ENCODE measurements at regions not wholly inside any gene's neighbourhood (a gene's known extent, or its start where the extent isn't known, plus 50 kb on each side); places are given as distances from the start of the nearest gene placed in this dataset.

DNA sequence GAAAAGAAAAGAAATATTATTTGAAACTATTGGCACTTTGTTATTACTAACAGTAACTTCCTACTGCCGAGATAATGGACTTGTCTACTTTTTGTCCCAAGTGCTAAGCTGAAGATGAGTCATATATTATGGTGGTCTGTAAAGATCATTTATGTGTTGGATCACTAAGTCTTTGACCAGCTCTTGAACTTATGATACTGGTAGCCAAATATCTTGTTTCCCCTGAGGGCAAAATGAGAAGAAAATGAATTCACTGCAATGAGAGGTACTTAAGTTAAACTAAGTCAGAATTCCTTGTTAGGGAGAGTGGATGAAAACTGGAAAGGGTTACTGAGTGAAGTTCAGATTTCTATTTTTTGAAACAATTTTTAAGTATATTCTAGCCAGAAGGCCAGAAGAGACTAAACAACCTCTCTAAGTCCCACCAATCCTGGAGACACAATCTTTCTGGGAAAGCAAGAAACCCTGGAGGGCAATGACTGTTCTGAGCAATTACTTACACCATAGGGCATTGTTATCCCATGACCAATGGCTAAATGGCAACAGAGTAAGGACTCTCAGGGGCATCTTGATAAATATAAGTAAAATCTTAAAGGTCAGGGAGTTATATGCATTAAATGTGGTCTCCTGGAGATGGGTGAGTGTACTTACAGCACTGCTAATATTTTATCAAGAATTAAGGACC, 287.7 kb downstream of the STIM2 start:
- Histone ChIP-seq H3K79me2 (ENCODE audit: low read length) (no peaks in the 10 kb centered on the region), H3K4me1 (ENCODE audit: low read length) (no peaks in the 10 kb centered on the region), H3K9me2 (replicated peaks; ENCODE audit: insufficient read depth, low read length) (no peaks in the 10 kb centered on the region), H3K27me3 (ENCODE audit: low read length) (no peaks in the 10 kb centered on the region), H4K20me1 (ENCODE audit: insufficient read depth, low read depth, low read length) (no peaks in the 10 kb centered on the region), H3K9ac (ENCODE audit: low read length) (no peak overlapping the region), H3K9me3 (ENCODE audit: low read length) (no peaks in the 10 kb centered on the region), H2AFZ (ENCODE audit: low read length) (no peak overlapping the region), H3K27ac (ENCODE audit: low read length) (no peak overlapping the region), H3K4me2 (ENCODE audit: low read depth, low read length, poor library complexity, severe bottlenecking) (no peak overlapping the region), H3K4me3 (ENCODE audit: low read length) (no peak overlapping the region), H3K36me3 (ENCODE audit: insufficient read depth, low read length) (no peaks in the 10 kb centered on the region)
- DNase-seq: no peak

DNA sequence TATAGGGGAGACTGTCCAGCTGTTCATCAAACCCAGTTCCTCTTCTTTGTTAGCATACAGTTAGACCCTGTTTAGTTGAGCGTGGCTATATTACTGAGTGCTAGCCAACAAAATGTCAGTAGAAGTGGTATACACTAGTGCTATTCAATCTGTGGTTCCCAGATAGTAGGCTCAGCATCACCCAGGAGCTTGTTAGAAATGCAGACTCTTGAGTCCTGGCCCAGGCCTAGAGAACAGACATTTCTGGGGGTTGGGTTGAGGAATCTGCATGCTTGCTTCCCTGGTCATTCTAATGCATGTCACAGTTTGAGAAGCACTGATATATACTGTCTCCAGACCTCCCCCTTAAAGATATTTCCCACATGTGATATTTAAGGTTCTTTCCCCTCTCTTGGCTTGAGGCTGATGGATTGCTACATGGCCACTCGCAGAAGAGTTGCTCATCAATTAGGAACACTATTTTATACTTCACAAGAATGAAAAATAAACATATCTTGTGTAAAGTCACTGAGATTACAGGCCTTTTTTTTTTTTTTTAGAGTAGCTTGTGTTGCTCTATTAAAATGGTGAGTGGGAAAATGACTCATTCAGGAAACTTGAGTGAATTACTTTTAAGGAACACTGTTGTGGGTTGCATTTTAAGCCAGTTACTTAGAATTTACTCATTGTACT, 289.0 kb downstream of the STIM2 start:
- Histone ChIP-seq H3K9me2 (replicated peaks; ENCODE audit: insufficient read depth, low read length) (no peaks in the 10 kb centered on the region), H3K4me1 (ENCODE audit: low read length) (no peaks in the 10 kb centered on the region), H3K9me3 (ENCODE audit: low read length) (no peaks in the 10 kb centered on the region), H4K20me1 (ENCODE audit: insufficient read depth, low read depth, low read length) (no peaks in the 10 kb centered on the region), H2AFZ (ENCODE audit: low read length) (no peak overlapping the region), H3K4me2 (ENCODE audit: low read depth, low read length, poor library complexity, severe bottlenecking) (no peak overlapping the region), H3K4me3 (ENCODE audit: low read length) (no peak overlapping the region), H3K9ac (ENCODE audit: low read length) (no peak overlapping the region), H3K27ac (ENCODE audit: low read length) (no peak overlapping the region), H3K79me2 (ENCODE audit: low read length) (no peaks in the 10 kb centered on the region), H3K27me3 (ENCODE audit: low read length) (no peaks in the 10 kb centered on the region), H3K36me3 (ENCODE audit: insufficient read depth, low read length) (no peaks in the 10 kb centered on the region)
- DNase-seq: no peak

DNA sequence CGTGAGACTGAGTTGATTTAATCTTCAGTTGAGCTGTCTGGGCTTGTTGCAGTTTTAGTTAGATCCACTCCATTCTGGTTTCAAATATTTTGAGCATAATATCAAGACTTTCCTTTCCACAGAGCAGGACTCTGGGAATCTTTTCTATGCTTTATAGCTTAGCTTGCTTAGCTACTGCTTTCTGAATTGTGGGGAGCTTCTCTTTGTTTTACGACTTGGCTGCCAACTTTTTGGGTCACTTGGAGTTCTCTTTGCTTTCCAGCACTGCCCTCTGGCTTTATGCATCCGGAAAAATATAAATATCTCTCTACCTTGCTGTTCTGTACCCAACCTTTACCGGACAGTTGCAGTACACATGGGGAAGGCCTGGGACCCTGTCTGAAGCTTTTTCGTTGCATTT, 292.1 kb downstream of the STIM2 start:
- Histone ChIP-seq H4K20me1 (ENCODE audit: insufficient read depth, low read depth, low read length) (no peaks in the 10 kb centered on the region), H3K9ac (ENCODE audit: low read length) (no peak overlapping the region), H3K27me3 (ENCODE audit: low read length) (no peaks in the 10 kb centered on the region), H3K79me2 (ENCODE audit: low read length) (no peaks in the 10 kb centered on the region), H3K36me3 (ENCODE audit: insufficient read depth, low read length) (no peaks in the 10 kb centered on the region), H2AFZ (ENCODE audit: low read length) (no peak overlapping the region), H3K9me2 (replicated peaks; ENCODE audit: insufficient read depth, low read length) (no peaks in the 10 kb centered on the region), H3K4me1 (ENCODE audit: low read length) (no peaks in the 10 kb centered on the region), H3K9me3 (ENCODE audit: low read length) (no peaks in the 10 kb centered on the region), H3K4me2 (ENCODE audit: low read depth, low read length, poor library complexity, severe bottlenecking) (no peak overlapping the region), H3K4me3 (ENCODE audit: low read length) (no peak overlapping the region), H3K27ac (ENCODE audit: low read length) (no peak overlapping the region)
- DNase-seq: no peak

DNA sequence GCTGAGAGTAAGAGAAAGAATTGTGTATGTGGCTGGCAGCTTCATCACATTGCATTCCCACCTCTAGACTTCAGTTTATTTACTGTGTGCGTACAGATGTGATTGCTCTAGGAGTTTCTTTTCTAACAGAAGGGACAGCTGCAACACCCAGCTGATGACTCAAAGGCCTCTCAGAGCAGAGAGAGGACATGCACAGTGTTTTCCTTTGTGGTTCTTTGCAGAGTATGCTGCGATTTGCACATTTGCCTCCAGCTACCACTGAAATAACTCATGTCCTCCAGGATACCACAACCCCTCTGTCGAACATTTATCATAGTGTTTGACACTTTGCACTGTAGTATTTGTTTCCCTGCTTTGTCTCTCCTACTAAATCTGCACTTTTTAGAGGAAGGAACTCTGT, 294.1 kb downstream of the STIM2 start:
- no peaks in the 10 kb centered on the region for H4K20me1 ChIP-seq (ENCODE audit: insufficient read depth, low read depth, low read length)
- no peak overlapping the region for H3K4me2 ChIP-seq (ENCODE audit: low read depth, low read length, poor library complexity, severe bottlenecking)
- DNase-seq: no peak
- H3K4me3 ChIP-seq (ENCODE audit: low read length): no peak overlapping the region
- H3K9ac ChIP-seq (ENCODE audit: low read length): no peak overlapping the region
- no peaks in the 10 kb centered on the region for H3K36me3 ChIP-seq (ENCODE audit: insufficient read depth, low read length)
- no peaks in the 10 kb centered on the region for H3K79me2 ChIP-seq (ENCODE audit: low read length)
- H3K4me1 ChIP-seq (ENCODE audit: low read length): no peaks in the 10 kb centered on the region
- H3K9me3 ChIP-seq (ENCODE audit: low read length): no peaks in the 10 kb centered on the region
- no peaks in the 10 kb centered on the region for H3K9me2 ChIP-seq (replicated peaks; ENCODE audit: insufficient read depth, low read length)
- H3K27me3 ChIP-seq (ENCODE audit: low read length): no peaks in the 10 kb centered on the region
- no peak overlapping the region for H3K27ac ChIP-seq (ENCODE audit: low read length)
- H2AFZ ChIP-seq (ENCODE audit: low read length): no peak overlapping the region

DNA sequence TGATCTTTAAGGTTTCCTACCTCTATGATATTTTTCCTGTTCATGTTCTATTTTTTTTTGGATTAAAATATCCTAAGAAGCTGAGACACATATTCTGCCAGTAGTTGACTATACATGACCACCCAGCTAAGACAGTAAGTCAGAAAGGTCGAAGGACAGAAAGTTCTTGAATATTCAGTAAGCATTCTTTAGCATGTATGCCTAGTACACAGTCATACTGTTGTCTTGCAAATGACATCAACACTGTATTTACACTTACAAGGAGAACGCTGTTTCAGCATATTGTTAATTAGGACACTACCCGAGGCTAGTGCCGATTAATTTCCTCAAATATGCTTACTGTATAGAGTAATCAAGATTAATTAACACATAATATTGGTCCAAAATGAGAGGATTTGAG, 300.6 kb downstream of the STIM2 start:
- H3K79me2 ChIP-seq (ENCODE audit: low read length): no peaks in the 10 kb centered on the region
- no peak overlapping the region for H2AFZ ChIP-seq (ENCODE audit: low read length)
- DNase-seq: no peak
- H3K4me1 ChIP-seq (ENCODE audit: low read length): no peaks in the 10 kb centered on the region
- no peak overlapping the region for H3K27ac ChIP-seq (ENCODE audit: low read length)
- H3K36me3 ChIP-seq (ENCODE audit: insufficient read depth, low read length): no peaks in the 10 kb centered on the region
- H3K4me3 ChIP-seq (ENCODE audit: low read length): no peak overlapping the region
- no peaks in the 10 kb centered on the region for H4K20me1 ChIP-seq (ENCODE audit: insufficient read depth, low read depth, low read length)
- no peak overlapping the region for H3K4me2 ChIP-seq (ENCODE audit: low read depth, low read length, poor library complexity, severe bottlenecking)
- no peaks in the 10 kb centered on the region for H3K9me2 ChIP-seq (replicated peaks; ENCODE audit: insufficient read depth, low read length)
- no peak overlapping the region for H3K9ac ChIP-seq (ENCODE audit: low read length)
- H3K27me3 ChIP-seq (ENCODE audit: low read length): no peaks in the 10 kb centered on the region
- no peaks in the 10 kb centered on the region for H3K9me3 ChIP-seq (ENCODE audit: low read length)

DNA sequence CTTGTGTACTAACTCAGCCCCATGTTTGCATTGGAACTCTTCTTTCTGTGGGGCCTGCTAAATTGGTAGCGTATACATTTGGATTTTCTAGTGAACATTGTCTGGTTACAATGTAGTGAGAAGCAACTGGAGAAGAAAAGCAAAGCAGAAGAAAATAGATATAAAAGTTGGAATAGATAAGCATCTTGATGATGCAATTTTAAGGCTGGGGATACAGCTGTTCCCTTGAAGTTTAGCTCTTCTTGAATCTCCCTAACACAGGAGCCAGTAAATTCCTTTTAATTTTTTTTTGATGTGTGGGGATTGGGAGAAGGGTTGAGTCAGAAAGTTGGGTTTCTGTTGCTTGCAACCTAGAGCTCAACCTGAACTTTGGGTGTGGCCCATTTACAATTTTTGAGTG, 308.1 kb downstream of the STIM2 start:
- Histone ChIP-seq H3K4me2 (ENCODE audit: low read depth, low read length, poor library complexity, severe bottlenecking) (no peak overlapping the region), H3K27me3 (ENCODE audit: low read length) (no peaks in the 10 kb centered on the region), H2AFZ (ENCODE audit: low read length) (no peak overlapping the region), H3K27ac (ENCODE audit: low read length) (no peak overlapping the region), H3K9me2 (replicated peaks; ENCODE audit: insufficient read depth, low read length) (no peaks in the 10 kb centered on the region), H3K79me2 (ENCODE audit: low read length) (no peaks in the 10 kb centered on the region), H3K9ac (ENCODE audit: low read length) (no peak overlapping the region), H3K36me3 (ENCODE audit: insufficient read depth, low read length) (no peaks in the 10 kb centered on the region), H3K4me1 (ENCODE audit: low read length) (no peaks in the 10 kb centered on the region), H3K9me3 (ENCODE audit: low read length) (no peaks in the 10 kb centered on the region), H3K4me3 (ENCODE audit: low read length) (no peak overlapping the region), H4K20me1 (ENCODE audit: insufficient read depth, low read depth, low read length) (no peaks in the 10 kb centered on the region)
- DNase-seq: no peak

DNA sequence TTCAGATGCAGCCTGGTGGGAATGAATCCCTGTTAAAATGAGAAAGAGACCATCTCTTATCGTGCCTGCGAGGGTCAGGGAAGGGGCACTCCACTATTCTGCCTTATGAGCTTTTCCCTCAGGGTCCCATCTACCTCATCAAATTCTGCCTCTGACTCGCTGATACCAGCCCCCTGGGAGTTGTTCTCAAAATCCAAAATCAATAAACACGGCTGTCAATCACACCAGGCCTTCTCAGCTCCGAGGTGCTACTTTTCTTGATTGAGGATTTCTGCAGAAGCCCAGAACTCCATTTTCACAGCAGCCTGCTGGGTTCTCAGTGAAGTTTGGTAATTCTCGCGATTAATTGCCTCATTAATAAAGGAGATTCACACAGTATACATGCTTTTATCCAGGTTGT, 312.6 kb downstream of the STIM2 start:
- H3K9ac ChIP-seq (ENCODE audit: low read length): no peak overlapping the region
- no peak overlapping the region for H2AFZ ChIP-seq (ENCODE audit: low read length)

DNA sequence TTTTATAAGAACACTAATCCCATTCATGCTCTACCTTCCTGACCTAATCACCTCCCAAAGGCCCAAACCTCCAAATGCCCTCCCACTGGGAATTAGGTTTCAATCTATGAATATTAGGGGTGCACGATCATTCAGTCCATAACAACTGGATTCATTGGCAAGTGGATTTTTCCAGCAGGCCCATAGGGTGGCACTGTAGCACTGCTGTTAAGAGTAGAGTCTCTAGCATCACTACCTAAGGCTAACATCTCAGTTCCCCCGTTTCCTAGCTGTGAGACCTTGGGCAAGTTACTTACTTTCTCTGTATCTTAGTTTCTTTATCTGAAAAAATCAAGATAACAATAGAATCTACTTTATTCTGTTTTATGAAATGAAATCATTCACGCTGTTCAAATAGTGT, 315.8 kb downstream of the STIM2 start:
- peak; percentile 77 for DNase-seq
- H3K9me2 ChIP-seq (replicated peaks; ENCODE audit: insufficient read depth, low read length): no peaks in the 10 kb centered on the region
- H3K36me3 ChIP-seq (ENCODE audit: insufficient read depth, low read length): no peaks in the 10 kb centered on the region
- no peak overlapping the region for H3K4me3 ChIP-seq (ENCODE audit: low read length)
- no peaks in the 10 kb centered on the region for H3K27me3 ChIP-seq (ENCODE audit: low read length)
- H3K4me2 ChIP-seq (ENCODE audit: low read depth, low read length, poor library complexity, severe bottlenecking): no peak overlapping the region
- no peaks in the 10 kb centered on the region for H3K4me1 ChIP-seq (ENCODE audit: low read length)
- no peaks in the 10 kb centered on the region for H3K79me2 ChIP-seq (ENCODE audit: low read length)
- no peak overlapping the region for H3K27ac ChIP-seq (ENCODE audit: low read length)
- no peaks in the 10 kb centered on the region for H3K9me3 ChIP-seq (ENCODE audit: low read length)
- H4K20me1 ChIP-seq (ENCODE audit: insufficient read depth, low read depth, low read length): no peaks in the 10 kb centered on the region
- H2AFZ ChIP-seq (ENCODE audit: low read length): no peak overlapping the region
- H3K9ac ChIP-seq (ENCODE audit: low read length): no peak overlapping the region

More for the DNA sequence above, 312.6 kb downstream of the STIM2 start:
- Histone ChIP-seq H3K27ac (ENCODE audit: low read length) (no peak overlapping the region), H3K36me3 (ENCODE audit: insufficient read depth, low read length) (no peaks in the 10 kb centered on the region), H3K4me2 (ENCODE audit: low read depth, low read length, poor library complexity, severe bottlenecking) (no peak overlapping the region), H3K9me2 (replicated peaks; ENCODE audit: insufficient read depth, low read length) (no peaks in the 10 kb centered on the region), H4K20me1 (ENCODE audit: insufficient read depth, low read depth, low read length) (no peaks in the 10 kb centered on the region), H3K79me2 (ENCODE audit: low read length) (no peaks in the 10 kb centered on the region), H3K27me3 (ENCODE audit: low read length) (no peaks in the 10 kb centered on the region), H3K9me3 (ENCODE audit: low read length) (no peaks in the 10 kb centered on the region), H3K4me3 (ENCODE audit: low read length) (no peak overlapping the region), H3K4me1 (ENCODE audit: low read length) (no peaks in the 10 kb centered on the region)
- DNase-seq: no peak

Data from Karpas-422 (cell line).